ENCODE measurements at regions not wholly inside any gene's neighbourhood (a gene's known extent, or its start where the extent isn't known, plus 50 kb on each side); places are given as distances from the start of the nearest gene placed in this dataset.

DNA sequence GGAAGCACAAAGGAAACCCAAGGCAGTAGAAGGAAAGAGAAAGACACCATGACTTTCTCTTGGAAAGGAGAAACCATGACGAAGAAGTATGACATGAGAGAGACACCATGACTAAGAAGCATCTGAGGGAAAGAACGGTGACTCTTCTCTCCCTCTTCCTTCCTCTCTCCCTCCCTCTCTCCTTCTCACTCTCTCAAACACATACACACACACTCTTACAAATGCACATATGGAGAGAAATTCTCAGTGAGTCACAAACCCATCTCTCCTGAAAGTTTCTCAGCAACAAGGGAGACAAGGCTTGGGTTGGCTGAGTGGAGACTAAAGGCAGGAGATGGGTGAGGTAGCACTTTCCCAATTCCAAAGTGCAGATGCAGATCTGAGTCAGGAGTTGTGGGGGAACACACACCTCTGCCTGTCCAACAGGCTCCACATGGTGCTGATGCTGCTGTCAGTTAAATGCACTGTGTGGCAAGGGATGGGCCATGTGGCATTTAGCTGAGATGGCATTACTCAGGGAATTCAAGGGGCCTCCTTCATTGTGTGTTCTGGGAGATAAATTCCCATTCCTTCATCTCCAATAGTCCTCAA, 336.7 kb upstream of the C16orf82 start:
- no peak for DNase-seq

DNA sequence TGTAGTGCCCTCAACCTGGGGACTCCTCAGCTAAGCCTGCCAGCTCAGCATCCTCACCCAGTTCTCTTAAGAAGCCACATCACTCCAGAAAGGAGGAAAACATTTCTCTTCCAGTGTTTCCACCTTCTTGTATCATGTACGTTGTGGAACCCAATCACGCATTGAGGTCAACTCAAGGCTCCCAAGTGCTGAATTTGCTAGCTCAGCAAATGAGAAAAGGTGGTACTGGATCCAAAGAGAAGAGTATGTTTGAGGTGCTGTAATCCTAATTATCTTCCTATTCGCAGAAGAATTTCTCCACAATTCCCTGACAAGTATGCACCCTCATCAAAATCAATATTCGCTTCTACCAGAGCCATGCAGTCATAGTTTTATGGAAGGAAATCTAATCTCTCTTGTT, 335.0 kb upstream of the C16orf82 start:
- DNase-seq = no peak

DNA sequence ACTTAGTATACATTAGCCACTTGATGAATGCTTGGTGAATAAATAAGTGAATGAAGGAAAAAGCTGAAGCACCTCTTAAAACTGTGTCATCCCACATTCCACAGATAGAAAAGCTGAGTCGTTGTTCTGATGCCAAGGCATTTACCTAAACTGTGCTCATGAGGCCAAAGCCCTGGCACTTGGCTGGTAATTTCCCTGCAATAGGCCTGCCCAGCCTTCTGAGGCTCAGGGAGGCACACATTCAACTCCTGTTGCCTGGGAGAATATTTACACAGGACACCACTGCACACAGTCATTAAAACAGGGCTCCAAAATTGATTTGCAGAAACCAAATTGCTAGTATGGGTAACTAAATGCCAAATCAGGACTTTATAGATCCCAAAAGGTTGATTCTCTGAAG, 333.0 kb upstream of the C16orf82 start:
- no peak for DNase-seq

DNA sequence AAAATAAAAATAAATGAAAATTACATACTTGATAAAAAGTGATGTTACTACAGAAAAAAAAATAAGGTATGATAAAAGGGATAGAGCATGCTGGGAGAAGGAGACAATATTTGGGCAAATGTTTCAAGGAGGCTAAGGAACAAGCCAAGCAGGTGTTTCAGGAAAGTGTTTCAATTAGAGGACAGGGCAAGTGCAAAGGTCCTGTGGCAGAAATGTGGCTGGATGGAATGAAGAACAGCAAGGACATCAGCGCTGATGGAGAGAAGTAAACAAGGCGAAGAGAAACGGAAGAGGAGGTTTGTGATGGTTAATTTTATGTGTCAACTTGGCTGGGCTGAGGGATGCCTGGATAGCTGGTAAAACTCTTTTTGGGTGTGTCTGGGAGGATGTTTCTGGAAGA, 331.2 kb upstream of the C16orf82 start:
- no peak for DNase-seq

DNA sequence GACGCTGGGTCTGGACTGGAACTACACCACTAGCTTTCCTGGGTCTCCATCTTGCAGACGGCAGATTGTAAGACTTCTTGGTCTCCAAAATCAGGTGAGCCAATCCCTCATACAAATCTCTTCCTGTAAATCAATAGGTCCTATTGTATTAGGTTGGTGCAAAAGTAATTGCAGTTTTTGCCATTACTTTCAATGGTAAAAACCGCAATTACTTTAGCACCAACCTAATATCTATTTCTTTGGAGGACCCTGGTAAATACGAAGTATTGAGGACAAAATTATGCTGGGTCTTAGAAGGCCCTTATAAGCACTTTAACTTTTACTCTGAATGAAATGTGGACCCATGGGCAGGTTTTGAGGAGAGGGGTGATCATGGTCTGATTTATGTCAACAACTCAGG, 330.6 kb upstream of the C16orf82 start:
- DNase-seq = no peak

DNA sequence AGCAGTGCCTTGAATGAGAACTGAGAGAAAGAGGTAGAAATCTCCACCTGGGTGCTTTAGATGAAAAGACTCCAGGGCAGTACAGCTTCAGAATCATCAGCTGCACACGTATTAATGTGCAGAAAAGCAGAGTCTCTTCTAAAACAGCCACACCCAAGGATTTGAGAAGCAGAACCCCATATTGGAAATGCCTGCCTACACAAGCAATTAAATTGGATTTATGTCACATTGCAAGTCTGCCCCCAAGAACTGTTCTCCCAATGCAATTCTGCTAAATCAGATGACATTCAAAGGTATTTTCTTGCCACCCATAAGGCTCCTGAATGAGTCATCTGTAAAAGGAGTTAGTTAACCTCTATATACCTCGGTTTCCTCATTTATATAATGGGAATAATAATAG, 326.0 kb upstream of the C16orf82 start:
- no peak for DNase-seq

DNA sequence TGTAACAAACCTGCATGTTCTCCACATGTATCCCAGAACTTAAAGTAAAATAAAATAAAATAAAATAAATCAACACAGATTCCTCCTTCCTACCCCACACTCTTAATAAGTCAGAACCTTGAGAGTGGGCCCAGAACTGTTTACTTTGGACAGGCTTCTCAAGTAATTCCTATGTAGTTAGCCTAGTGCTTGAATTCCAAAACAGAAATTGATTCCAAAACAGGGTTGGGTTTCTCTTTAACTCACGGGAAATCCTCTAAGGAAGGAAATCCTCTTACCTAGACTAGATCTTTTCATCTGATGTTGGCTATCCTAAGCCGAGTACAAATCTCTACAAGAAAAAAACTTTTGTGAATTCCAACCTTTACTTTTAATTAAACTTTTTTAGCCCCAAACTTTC, 324.7 kb upstream of the C16orf82 start:
- no peak for DNase-seq

DNA sequence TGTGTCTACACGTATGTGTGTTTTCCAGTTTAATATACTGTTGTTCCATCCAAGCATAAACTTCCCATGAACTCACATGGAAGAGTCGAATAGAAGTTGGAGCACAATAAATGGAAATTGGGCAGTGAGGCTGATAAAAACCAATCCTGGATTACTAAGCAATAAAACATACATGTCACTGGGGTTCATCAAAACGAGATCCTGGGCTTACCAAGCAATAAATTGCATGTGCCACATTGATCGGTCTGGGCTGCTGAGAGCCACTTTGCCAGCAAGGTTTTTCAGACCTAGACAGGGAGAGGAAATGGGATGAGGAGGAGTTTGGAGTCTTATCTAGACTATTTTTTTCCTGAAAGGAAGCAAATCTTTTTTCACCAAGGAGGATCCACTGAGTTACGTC, 322.3 kb upstream of the C16orf82 start:
- no peak for DNase-seq

DNA sequence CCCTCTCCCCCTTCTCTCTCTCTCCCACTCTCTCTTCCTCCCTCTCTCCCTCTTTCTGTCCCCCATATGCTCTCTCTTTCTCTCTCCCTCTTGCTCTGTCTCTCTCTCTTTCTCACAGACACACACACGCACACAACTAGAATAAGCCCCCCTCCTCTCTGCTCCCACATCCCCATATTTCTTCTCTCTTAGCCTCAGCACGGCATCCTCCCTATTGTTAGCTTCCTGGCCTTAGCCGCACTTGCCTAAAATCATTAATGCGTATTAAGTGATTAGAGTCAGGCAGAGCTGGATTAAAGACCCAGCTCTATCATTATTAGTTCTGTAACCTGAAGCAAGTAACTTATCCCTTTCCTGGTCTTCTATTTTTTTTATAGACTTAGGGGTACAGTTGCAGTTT, 319.0 kb upstream of the C16orf82 start:
- no peak for DNase-seq

DNA sequence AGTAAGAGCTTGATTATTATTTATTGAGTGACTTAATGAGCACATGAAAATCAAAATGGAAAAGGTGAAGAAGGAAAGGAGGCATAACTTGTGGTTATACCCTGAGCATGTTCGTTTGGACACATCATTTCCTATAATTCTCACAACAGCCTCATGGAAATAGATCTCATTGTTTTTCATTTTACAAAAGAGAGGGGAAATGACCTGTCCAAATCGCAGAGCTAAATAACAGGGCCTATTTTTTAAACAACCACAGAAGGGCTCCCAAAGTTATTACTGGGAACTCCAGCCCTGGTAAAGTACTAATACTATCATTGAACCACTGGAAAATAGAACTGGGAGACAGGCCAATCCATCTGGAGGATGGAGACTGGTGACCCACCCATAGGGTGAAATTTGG, 317.7 kb upstream of the C16orf82 start:
- no peak for DNase-seq

DNA sequence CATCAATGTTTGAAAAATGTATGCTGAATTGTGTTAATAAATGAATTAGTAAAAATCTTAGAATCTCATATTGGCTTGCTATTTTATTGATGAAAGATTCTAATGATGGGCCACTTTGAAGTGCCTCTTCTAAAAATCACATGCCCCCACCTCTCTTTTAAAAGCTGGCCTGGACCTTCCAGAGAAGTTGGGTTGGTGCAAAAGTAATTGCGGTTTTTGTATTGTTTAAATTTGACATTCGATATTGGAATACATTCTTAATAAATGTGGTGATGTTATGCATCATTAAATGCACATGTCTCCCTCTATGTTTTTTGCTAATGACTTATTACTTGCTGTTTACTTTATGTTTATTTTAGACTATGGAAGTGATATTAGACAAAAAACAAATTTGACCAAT, 314.6 kb upstream of the C16orf82 start:
- DNase-seq = no peak

DNA sequence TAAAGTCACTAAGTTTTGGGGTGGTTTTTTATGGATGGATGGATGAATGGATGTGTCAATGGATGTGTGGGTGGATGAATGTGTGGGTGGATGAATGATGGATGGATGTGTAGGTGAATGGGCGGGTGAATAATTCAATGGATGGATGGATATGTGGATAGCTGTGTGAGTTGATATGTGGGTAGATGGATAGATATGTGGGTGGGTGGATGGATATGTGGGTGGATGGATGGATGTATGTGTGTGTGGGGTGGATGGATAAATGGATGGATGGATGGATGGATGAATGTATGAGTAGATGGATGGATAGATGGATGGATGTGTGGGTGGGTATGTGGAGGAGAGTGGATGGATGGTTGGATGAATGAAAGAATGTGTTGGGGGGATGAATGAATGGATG, 310.1 kb upstream of the C16orf82 start:
- DNase-seq = no peak

DNA sequence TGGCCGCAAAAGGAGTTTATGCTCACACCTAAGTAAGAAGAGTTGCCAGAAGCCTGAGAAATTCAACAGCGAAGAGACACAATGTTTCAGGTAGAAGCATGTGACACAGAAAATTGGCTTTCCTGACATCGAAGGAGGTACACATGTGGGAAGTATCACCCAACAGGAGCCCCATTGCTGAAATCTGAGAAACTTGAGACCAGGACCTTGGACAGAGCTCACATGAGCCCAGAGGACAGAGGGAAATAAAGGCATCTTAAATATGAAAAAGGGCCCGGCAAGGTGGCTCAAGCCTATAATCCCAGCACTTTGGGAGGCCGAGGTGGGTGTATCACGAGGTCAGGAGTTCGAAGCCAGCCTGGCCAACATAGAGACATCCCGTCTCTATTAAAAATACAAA, 304.1 kb upstream of the C16orf82 start:
- DNase-seq = no peak

DNA sequence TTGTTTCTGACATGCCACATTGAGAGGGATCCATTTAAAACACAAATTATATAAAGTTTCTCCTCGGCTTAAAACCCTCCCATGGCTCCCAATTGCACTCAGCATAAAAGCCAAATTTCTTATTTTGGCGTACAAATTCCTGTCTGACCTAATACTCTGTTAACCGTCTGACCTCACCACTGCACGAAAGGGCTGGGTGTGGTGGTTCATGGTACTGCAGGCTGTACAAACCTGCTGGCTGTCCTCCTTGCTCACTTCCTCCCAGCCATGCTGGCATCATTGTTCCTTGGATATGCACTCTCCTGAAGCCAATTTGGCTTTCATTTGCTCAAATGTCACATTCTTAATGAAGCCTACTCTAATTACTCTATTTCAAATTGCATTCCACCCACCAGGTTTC, 301.6 kb upstream of the C16orf82 start:
- peak; percentile 20 for DNase-seq

DNA sequence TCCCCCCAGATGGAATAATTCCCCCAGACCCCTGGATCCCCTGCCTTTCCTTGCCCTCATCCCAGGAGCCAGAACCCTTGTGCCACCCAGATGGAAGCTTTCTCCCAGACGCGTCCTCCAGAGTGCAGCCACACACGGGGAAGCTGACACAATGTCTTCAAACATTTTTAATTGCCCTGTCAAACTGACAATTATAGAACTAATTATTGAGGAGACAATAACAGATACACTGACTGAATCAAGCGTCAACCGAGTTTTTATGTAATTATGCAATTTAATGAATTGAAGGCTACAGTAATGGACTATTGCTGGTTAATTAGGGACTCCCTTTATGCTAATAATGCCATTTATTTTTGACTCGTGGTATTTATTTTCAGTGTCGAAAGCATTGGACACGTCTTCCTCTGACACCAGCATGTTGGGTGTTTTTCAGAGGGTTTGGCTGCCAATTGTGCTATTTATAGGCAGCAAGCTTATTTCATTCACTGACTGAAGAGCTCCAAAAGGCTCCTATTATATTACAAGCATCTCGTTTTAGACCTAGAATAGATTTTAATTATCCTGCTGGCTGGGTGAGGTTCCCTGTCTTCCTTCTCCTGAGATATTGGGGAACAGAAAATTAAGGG, 298.2 kb upstream of the C16orf82 start:
- no peak for DNase-seq

DNA sequence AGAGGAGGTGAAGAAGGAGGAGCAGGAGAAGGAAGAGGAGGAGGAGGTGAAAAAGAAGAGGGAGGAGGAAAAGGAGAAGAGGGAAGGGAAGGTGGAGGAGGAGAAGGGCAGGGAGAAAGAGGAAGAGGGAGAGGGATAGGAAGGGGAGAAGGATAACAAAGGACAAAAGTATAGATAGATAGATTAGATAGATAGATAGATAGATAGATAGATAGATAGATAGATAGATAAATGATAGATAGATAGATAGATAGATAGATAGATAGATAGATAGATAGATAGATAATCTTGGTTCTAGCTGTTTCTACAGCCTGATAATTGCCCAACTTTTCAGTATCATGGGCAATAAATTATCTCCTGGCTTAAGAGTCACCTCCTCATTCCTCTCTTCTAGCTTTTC, 296.2 kb upstream of the C16orf82 start:
- DNase-seq = no peak

DNA sequence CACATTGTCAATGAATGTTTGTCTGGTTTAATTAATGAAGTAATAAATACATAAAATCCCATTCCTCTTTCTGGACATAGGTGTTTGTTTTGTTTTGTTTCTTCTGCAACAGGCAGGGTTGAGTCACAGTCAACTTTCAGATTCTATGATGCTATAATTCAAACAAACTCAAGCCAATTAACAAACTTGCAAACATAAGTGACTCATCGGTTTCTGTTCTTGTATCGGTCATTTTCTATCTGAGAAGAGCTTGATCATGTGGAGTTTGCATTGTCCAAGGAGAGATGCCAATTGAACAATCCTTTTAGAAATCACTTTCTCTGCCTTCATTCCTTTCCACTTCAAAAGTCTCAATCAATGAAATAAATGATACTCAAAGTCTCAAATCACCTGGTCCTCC, 294.2 kb upstream of the C16orf82 start:
- DNase-seq = no peak

DNA sequence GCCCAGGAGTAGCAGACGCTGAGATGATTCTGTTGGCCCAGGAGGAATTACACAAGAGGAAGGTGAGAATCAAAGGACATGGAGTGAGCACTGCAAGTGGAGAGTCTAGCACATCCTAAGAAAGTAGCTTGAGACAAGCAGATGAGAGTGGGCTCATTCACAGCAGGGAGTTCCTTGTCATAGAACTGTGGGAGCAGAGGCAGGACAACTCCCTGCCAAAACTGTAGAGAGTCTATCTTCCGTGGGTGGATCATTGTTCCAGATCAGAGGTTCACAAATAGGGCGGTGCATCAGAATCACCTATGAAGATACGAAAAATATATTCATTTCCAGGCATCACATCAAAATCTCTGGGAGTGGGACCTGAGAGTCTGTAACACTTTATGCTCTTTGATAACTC, 288.9 kb upstream of the C16orf82 start:
- DNase-seq = no peak

DNA sequence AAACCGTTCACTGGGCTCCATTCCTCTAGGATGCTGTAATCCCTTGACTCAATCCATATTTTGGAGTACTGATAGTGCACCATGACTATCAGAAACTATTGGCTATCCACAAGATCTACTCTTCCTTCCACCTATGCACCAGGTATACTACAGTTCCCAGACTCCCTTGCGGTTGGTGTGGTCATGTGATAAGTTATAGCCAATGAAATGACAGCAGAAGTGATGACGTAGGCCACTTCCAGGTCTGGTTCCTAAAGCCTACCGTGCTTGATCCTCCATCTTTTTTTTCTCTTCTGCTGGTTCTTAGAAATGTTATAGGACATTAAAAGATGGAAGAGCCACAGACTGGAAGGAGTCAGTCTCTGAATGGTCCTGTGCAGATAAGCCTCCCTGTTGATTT, 278.8 kb upstream of the C16orf82 start:
- no peak for DNase-seq

DNA sequence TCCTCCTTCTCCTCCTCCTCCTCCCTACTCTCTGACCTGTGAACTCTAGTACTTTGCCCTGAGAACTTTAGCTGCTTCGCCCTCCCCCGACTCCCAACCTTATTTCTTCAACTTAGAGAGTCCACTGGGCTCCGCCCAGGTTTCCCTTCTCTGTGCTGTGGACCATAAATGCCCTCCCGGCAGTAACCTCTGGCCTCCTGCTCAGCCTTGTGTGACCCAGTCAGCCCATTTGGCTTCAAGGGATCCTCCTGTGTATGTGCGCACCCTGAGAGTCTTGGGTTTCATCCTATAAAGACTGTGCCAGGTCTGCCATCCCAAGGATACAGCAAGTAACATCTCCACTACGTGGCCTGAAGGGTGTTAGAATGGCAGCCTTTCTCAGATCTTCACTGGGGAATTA, 275.6 kb upstream of the C16orf82 start:
- DNase-seq = no peak

DNA sequence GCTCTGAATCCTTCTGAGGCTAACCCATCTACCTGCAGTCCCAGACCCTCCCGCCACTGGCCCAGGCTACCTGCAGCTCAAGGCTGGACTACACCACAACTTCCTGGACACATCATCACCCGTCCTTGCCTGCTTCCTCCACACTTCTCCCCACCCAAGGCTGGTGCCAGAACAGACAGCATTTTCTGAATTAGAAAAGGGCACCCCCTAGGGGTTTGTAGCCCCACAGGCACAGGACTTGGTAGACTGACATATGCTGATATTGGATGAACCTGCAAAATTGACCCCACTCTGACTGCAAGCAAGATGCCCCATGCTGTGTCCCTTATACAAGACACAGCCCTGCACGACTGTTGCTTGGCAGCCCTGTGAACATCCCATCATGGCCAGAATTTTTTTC, 271.5 kb upstream of the C16orf82 start:
- no peak for DNase-seq

DNA sequence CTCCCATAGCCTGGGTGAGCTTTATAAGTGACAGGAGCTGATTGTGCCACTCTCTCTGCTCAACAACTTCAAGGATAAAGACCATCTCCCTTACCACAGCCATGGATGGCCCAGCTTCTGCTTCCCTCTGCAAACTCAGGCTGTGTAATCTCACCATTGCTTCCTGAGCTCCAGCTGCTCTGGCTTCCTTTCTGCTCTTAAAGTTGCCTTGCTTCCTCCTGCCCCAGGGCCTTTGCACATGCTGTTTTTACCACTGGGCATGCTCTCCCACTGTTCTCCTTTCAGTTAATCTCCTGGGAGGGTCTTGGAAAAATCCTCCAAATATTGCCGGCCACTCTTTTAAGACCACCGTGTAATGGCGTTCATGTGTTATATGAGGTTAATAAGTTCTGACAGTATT, 265.1 kb upstream of the C16orf82 start:
- DNase-seq = no peak

DNA sequence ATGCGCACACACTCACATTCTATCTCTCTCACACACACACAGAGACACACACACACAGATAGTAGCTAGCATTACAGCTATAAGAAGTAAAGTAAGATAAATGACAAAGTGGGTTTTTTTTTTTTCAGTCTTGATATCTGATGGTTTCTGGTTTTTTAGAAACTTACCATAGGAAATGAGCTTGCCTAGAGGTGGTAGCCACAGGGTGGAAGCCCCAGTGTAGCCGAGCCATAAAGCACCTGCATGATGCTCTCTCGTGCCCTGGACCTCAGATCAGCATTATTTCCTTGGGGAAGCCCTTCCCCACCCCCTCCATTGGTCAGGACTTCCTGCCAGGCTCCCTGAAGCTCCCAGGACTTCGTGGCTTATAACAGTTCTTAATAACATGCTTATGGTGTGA, 264.3 kb upstream of the C16orf82 start:
- DNase-seq = no peak

DNA sequence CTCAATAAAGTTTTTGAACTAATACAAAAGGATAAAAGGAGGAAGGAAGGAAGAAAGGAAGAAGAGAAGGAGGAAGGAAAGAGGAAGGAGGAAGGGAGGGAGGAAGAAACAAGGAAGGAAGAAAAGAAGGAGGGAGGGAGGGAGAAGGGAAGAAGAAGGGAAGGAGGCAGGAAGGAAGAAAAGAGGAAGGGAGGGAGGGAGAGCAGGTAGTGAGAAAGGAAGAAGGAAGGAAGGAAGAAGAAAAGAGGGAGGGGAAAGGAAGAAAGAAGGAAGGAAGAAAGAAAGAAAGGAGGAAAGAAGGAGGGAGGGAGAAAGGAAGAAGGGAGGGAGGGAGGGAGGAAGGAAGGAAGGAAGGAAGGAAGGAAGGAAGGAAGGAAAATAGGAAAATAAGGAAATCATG, 263.8 kb upstream of the C16orf82 start:
- DNase-seq = no peak

DNA sequence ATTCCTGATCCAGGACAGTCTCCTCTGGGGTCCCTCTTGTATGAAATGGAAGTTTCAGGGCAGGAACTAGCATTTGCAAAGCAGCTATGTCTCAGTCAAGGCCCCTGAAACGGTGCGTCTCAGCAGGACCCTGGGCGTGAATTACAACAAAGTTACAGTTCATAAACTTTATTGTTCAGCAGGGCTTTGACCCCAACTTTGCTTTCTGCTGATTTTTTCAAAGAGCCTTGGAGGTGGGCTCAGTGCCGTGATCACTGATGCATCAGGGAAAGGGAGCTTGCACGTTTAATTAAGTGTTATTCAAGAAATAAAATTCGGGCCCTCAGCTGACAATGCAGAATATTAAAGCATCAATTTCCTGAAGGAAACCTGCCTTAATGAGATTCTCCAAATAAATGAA, 260.1 kb upstream of the C16orf82 start:
- no peak for DNase-seq

DNA sequence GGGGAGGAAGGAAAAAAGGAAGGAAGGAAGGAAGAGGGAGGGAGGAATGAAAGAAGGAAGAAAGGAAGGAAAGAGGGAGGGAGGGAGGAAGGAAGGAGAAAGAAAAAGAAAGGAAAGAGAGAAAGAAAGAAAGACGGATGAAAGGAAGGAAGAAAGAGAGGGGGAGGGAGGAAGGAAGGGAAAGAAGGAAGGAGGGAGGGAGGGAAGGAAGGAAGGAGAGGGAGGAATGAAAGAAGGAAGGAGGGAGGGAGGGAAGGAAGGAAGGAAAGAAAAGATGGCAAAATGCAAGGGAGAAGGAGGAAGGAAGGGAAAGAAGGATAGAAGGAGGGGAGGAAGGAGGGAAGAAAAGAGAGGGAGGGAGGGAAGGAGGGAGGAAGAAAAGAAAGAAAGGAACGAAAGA, 257.3 kb upstream of the C16orf82 start:
- DNase-seq = no peak
